Tongue (tissue), 1 donor: ENCODE measurements at regions not wholly inside any gene's neighbourhood (a gene's known extent, or its start where the extent isn't known, plus 50 kb on each side); places are given as distances from the start of the nearest gene placed in this dataset.
"Not testable (repeated sequence)": the region's sequence is repeated elsewhere in the genome, so short reads cannot be mapped to it uniquely, and the experiment has no call there.

ENCODE experiments used
- DNase-seq: peaks from one replicate; pipeline ENCODE4 v3.0.0-alpha.2; 2015

DNA sequence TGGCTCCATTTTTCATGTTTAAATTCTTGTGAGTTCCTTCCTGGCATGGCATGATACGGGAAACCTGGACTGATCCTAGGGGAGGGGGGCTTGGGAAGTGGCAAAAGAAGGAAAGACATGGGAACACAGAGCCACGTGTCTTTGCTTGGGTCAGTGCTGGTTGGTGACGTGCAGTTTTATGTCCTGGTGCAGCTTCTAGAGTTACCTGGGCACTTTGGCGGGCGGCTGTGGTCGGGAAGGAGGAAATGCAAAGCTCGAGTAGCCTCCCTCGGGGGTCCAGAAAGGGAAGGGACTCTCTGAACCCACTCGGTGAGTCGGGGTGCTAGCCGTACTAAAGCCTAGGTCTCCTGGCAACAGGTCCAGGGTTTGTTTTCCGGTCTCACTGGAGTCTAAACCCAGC is 94.6 kb downstream of the APOB start:
- no peak for DNase-seq

GRCh38 chr2:20946468-20946867 is 97.4 kb downstream of the APOB start:
- no peak for DNase-seq

DNA sequence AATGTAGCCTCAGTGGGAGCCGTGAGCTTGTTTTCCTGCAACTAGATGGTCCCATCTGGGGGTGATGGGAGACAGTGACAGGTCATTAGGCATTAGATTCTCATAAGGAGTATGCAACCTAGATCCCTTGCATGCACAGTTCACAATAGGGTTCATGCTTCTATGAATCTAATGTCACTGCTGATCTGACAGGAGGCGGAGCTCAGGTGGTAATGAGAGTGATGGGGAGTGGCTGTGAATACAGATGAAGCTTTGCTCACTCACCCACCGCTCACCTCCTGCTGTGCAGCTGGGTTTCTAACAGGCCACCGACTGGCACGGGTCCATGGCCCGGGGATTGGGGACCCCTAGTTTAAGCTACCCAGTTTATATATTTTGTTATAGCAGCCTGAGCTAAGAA is 100.2 kb downstream of the APOB start:
- not testable (repeated sequence) for DNase-seq

- DNase-seq, result peak; percentile 76
Observed at GRCh38 chr2:20942646-20943125, 101.2 kb downstream of the APOB start.

DNA sequence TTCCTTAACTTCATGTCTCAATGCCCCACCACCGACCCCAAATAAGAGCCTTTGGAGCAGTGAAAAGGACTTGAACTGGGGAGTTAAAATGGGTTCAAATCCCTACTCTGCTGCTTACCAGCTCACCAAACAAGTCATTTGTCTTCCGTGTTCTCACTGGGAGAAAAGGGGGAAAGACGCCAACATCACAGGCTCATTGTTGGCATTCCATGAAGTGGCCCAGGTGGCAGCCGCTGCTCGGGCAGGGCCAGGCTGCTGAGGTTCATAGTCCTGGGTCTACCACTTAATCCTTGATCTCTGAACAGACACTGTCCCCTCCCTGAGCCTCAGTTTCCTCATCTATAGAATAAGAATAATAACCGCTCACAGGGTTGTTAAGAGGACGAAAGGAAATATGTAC is 103.0 kb downstream of the APOB start:
- no peak for DNase-seq

GRCh38 chr2:20939931-20940795 is 103.7 kb downstream of the APOB start:
- no peak for DNase-seq

DNA sequence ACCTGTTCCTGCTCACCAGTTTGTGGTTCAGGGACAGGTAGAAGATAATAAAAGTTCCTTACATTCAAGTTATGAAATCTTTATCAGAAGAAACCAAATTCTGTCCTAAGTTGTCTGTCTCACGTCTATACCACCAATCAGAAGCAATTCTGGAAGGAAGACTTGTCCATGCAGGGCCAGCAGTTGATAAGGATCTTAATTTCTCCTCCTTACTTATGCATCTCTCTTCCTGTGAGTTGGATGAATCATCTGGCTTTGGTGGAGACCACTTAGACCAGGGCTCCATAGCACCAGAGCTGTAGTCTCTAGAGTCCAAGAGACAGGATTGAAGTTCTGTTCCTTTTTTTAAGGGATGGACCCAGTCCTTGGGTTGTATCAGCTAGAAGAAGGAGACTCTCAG is 106.5 kb downstream of the APOB start:
- DNase-seq, result no peak

GRCh38 chr2:20935168-20935775 is 108.6 kb downstream of the APOB start:
- no peak for DNase-seq

DNA sequence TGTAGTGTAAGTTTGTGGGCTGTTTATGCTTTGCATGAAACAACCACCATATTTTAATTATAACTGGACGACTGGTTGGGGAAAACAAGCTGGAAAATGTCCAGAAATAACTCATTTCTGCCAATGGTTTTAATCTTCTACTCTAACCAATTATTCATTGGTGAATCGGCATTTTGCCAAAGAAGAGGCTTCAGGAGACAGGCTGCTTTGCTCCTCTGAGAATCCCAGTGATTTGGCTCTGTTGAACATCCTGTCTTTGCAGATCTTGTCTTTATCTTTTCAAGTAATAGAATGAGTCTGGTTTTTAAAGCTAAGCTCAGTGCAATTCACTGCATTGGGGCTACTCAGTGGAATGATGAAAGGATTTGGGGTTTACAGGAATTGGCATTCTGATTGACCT is 109.6 kb downstream of the APOB start:
- DNase-seq, result peak; percentile 24

- DNase-seq, result no peak
Observed at GRCh38 chr2:20933714-20934113, 110.2 kb downstream of the APOB start.

- DNase-seq, result no peak
Observed at GRCh38 chr2:20931346-20931745, 108.4 kb upstream of the LDAH start.

- no peak for DNase-seq
Observed at GRCh38 chr2:20930928-20931327, 108.0 kb upstream of the LDAH start.

GRCh38 chr2:20929721-20930120 is 106.8 kb upstream of the LDAH start:
- no peak for DNase-seq

- DNase-seq, result no peak
Observed at GRCh38 chr2:20928617-20929016, 105.7 kb upstream of the LDAH start.

DNA sequence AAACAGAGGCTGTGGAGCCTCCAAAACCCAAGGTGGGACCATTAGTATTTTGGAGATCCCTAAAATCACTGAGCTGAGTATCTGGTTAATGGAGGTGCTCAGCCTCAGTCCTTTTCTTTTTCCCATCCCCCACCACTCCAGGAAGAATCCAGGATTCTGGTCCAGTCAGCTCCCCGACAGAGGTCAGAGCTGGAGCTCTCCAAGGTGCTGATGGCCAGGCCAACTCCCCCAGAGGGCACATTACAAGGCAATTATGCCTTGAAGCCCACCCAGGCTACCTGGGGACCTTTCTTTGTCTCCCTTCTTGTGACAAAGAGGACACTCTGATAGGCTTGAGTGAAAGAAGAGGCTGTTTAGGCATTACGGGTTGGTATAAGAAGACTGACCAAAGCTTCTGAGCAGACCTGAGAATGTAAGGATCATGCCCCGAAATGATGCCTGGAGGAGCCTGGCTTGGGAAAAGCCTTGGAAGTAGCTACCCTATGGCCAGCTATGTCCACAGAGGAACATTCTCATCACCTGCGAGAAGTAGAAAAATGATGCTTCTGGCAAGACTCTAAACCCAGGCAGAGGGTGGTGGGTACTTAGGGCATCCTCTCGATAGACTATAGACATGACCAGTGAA is 102.5 kb upstream of the LDAH start:
- peak; percentile 57 for DNase-seq

DNA sequence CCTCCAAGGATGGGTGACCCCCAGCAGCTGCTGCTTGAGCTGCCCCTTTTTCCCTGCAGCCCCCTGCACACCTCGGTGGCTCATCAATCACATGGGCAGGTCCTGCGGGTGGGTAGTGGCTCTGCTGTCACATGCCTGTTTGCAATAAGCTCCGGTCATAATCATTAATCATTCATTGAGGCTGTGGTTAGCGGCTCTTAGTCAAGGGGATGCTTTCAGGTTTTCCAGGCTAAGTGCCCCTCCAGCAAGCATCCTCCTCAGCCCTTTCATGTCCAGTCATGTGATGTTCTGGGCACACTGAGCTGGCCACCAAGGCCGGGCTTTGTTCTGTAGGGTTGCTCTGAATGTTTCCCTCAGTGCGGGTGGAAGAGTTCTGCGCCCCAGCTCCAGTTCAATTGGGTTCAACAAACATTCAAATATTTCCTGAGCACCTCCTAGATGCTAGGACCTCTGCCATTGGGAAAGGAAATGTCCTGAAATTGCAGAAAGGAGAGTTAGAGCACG is 96.4 kb upstream of the LDAH start:
- DNase-seq, result no peak

DNA sequence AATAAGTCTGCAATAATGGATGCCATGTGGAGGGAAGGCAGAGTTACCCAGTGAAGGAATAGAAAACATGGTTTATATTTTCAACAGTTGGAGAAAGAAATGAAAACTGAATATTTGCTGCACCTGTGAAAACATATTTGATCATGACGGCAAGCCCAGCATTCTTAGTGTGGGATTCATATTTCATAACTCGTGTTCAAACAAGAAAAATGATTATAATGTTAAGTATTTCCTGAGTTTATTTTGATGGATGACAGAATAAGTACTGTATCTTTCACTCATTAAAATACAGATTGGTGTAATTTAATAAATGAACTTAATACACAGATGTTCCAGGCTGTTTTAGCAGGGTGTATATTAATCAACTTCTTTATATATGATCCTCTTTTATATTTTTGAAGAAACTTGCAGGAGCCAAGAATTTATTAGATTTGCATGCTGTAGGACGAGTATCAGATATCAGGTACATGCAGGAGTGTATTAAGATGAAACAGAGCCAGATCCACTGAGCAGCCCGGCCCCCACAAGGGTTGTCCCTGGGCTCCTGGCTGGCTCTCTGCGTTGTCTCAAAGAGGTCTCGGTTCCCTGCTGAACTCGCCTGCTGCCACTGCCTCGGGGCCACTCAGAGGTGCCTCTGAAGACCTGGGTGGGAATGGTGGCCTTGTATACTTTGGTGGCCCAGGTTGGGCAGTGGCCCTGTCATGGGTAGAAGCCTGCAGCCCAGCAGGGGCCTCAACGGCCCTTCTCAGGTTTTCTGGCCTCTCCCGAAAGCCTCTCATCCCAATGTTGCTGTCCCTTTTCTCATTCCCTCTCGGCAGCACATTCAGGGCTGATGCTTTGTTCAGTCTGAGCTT is 95.0 kb upstream of the LDAH start:
- peak; percentile 45 for DNase-seq

DNA sequence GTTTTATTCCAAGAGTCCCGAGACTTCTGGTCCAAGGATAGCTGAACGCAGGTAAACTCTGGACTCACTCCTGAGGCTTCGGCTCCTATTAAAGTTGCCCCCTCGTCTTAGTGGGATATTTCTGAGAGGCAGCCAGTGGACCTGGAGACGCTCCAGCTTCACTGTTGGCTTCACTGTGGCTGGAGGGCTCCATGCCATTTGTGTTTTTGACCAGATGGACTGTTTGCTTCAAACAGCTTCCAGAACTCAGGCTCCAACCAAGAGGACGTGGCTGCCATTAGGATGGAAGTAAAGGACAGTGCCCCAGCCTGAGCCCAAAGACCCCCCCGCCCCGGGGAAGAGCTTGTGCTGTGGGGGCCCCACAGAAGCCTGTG is 94.4 kb upstream of the LDAH start:
- DNase-seq, result peak; percentile 19

- DNase-seq, result peak; percentile 35
Observed at GRCh38 chr2:20916604-20917286, 93.8 kb upstream of the LDAH start.

DNA sequence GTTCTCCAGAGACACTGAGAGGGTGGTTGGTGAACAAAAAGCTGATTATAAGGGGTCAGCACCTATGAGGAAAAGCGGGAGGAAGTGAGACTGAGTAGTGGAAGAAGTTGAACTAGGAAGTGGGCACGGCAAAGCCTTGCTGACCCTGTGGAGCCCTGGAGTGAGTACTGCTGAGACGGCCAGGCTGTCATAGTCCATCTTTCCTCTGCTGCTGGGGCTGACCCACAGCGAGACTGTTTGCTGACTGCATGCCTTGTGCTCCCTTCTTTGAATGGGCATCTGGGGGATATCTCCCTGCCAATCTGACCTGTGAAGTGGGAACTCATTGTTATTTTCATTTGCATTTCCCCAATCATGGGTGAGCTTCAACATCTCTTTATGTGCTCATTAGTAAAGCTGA is 92.4 kb upstream of the LDAH start:
- DNase-seq, result no peak

- DNase-seq, result no peak
Observed at GRCh38 chr2:20914771-20915170, 91.9 kb upstream of the LDAH start.

DNA sequence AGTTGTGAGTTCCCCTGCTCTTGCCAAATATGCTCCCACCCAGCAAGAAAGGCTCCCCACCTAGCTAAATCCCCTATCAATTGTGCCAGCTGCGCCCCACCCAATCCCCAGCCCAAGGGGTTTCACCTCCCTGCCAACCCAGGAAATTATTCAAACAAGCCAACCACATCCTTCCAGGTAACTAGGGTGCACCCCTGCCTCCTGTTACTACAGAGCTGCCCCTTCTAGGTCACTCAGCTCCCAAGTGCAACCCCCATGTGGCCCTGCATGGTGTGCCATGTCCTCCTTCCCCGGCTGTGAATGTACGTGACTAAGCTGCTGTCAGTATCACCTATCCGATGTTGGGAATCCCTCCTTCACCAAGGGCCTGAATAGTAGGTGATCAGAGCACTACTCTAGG is 91.2 kb upstream of the LDAH start:
- DNase-seq, result no peak
